ENCODE measurements at regions not wholly inside any gene's neighbourhood (a gene's known extent, or its start where the extent isn't known, plus 50 kb on each side); places are given as distances from the start of the nearest gene placed in this dataset.

- H2AFZ ChIP-seq (ENCODE audit: low read length): no peak overlapping the region
- no peaks in the 10 kb centered on the region for H4K20me1 ChIP-seq (ENCODE audit: insufficient read depth, low read length)
- no peaks in the 10 kb centered on the region for H3K4me1 ChIP-seq (ENCODE audit: insufficient read depth, low read length, severe bottlenecking)
- H3K36me3 ChIP-seq (ENCODE audit: insufficient read depth, low read length): no peaks in the 10 kb centered on the region
- no peaks in the 10 kb centered on the region for H3K27me3 ChIP-seq (ENCODE audit: insufficient read depth, low read length)
- H3F3A ChIP-seq (ENCODE audit: insufficient read depth, low read length): no peaks in the 10 kb centered on the region
- no peaks in the 10 kb centered on the region for H3K9me2 ChIP-seq (ENCODE audit: low read depth, low read length)
- no peak overlapping the region for H3K27ac ChIP-seq (ENCODE audit: low read depth, low read length, poor library complexity, severe bottlenecking)
- no peaks in the 10 kb centered on the region for H3K9me3 ChIP-seq (ENCODE audit: low read length)
- no peak overlapping the region for H3K4me3 ChIP-seq (ENCODE audit: low read depth, low read length, poor library complexity, severe bottlenecking)
- no peak overlapping the region for H3K9ac ChIP-seq (ENCODE audit: low read length)
- no peak overlapping the region for H3K4me2 ChIP-seq (ENCODE audit: low read length)
- no peaks in the 10 kb centered on the region for H3K79me2 ChIP-seq (ENCODE audit: insufficient read depth, low read length)
- TF ChIP-seq EZH2 (IDR thresholded peaks at IDR 0.05; ENCODE audit: borderline replicate concordance, low read length) (no peak), CTCF (IDR thresholded peaks at IDR 0.05; ENCODE audit: low read length) (no peak)
These were observed 259.4 kb downstream of the TLR4 start for GRCh38 chr9:117963493-117964090.

- Histone ChIP-seq H3K79me2 (ENCODE audit: insufficient read depth, low read length) (no peaks in the 10 kb centered on the region), H3K9ac (ENCODE audit: low read length) (no peak overlapping the region)
- TF ChIP-seq CTCF (IDR thresholded peaks at IDR 0.05; ENCODE audit: low read length) (no peak), EZH2 (IDR thresholded peaks at IDR 0.05; ENCODE audit: borderline replicate concordance, low read length) (no peak)
These were observed 266.3 kb downstream of the TLR4 start for GRCh38 chr9:117970276-117971050.

GRCh38 chr9:117974108-117974507 is 269.9 kb downstream of the TLR4 start:
- Histone ChIP-seq H3K4me2 (ENCODE audit: low read length) (no peak overlapping the region), H3K36me3 (ENCODE audit: insufficient read depth, low read length) (no peaks in the 10 kb centered on the region), H3K4me3 (ENCODE audit: low read depth, low read length, poor library complexity, severe bottlenecking) (no peak overlapping the region), H3K9me3 (ENCODE audit: low read length) (no peaks in the 10 kb centered on the region), H2AFZ (ENCODE audit: low read length) (no peak overlapping the region), H3K27me3 (ENCODE audit: insufficient read depth, low read length) (no peaks in the 10 kb centered on the region), H3K4me1 (ENCODE audit: insufficient read depth, low read length, severe bottlenecking) (no peaks in the 10 kb centered on the region), H3K27ac (ENCODE audit: low read depth, low read length, poor library complexity, severe bottlenecking) (no peak overlapping the region), H3K79me2 (ENCODE audit: insufficient read depth, low read length) (no peaks in the 10 kb centered on the region), H3K9ac (ENCODE audit: low read length) (no peak overlapping the region), H3F3A (ENCODE audit: insufficient read depth, low read length) (no peaks in the 10 kb centered on the region), H3K9me2 (ENCODE audit: low read depth, low read length) (no peaks in the 10 kb centered on the region), H4K20me1 (ENCODE audit: insufficient read depth, low read length) (no peaks in the 10 kb centered on the region)
- no peak for TF ChIP-seq CTCF (IDR thresholded peaks at IDR 0.05; ENCODE audit: low read length)
- no peak for TF ChIP-seq EZH2 (IDR thresholded peaks at IDR 0.05; ENCODE audit: borderline replicate concordance, low read length)

More at GRCh38 chr9:117970276-117971050, 266.3 kb downstream of the TLR4 start:
- H3K9me3 ChIP-seq (ENCODE audit: low read length): no peaks in the 10 kb centered on the region
- H3F3A ChIP-seq (ENCODE audit: insufficient read depth, low read length): no peaks in the 10 kb centered on the region
- no peaks in the 10 kb centered on the region for H3K4me1 ChIP-seq (ENCODE audit: insufficient read depth, low read length, severe bottlenecking)
- no peaks in the 10 kb centered on the region for H3K27me3 ChIP-seq (ENCODE audit: insufficient read depth, low read length)
- H4K20me1 ChIP-seq (ENCODE audit: insufficient read depth, low read length): no peaks in the 10 kb centered on the region
- no peaks in the 10 kb centered on the region for H3K9me2 ChIP-seq (ENCODE audit: low read depth, low read length)
- H3K4me3 ChIP-seq (ENCODE audit: low read depth, low read length, poor library complexity, severe bottlenecking): no peak overlapping the region
- H3K36me3 ChIP-seq (ENCODE audit: insufficient read depth, low read length): no peaks in the 10 kb centered on the region
- H3K4me2 ChIP-seq (ENCODE audit: low read length): no peak overlapping the region
- H3K27ac ChIP-seq (ENCODE audit: low read depth, low read length, poor library complexity, severe bottlenecking): no peak overlapping the region
- H2AFZ ChIP-seq (ENCODE audit: low read length): no peak overlapping the region

All from OCI-LY1 (cell line).